ENCODE measurements at regions not wholly inside any gene's neighbourhood (a gene's known extent, or its start where the extent isn't known, plus 50 kb on each side); places are given as distances from the start of the nearest gene placed in this dataset.

GRCh38 chr11:28447226-28447625 is 339.0 kb downstream of the METTL15 start:
- H3K9me3 Mint-ChIP-seq, result peaks cover 12 to 59% (median 17%) of the 10 kb centered on the region in 6 donors
- no peak overlapping the region for H3K27ac Mint-ChIP-seq
- H3K27me3 Mint-ChIP-seq (ENCODE audit: low read depth in 3 of 3), result peaks cover 0 to 2% (median 0%) of the 10 kb centered on the region in 3 donors
- no peak overlapping the region for H3K4me3 Mint-ChIP-seq
- no peaks in the 10 kb centered on the region for H3K4me1 Mint-ChIP-seq
- no peaks in the 10 kb centered on the region for H3K36me3 Mint-ChIP-seq
- no peak for DNase-seq

- Mint-ChIP-seq H3K4me3 (no peak overlapping the region), H3K27ac (no peak overlapping the region), H3K9me3 (peaks cover 6 to 49% (median 21%) of the 10 kb centered on the region in 6 donors), H3K4me1 (no peaks in the 10 kb centered on the region), H3K36me3 (no peaks in the 10 kb centered on the region), H3K27me3 (ENCODE audit: low read depth in 3 of 3) (peaks cover 0 to 2% (median 2%) of the 10 kb centered on the region in 3 donors)
- DNase-seq, result no peak
Observed at GRCh38 chr11:28442131-28442530, 333.9 kb downstream of the METTL15 start.

GRCh38 chr11:28439403-28439802 is 331.2 kb downstream of the METTL15 start:
- H3K4me1 Mint-ChIP-seq, result no peaks in the 10 kb centered on the region
- DNase-seq, result no peak
- no peak overlapping the region for H3K4me3 Mint-ChIP-seq
- H3K9me3 Mint-ChIP-seq, result peaks cover 8 to 52% (median 18%) of the 10 kb centered on the region in 6 donors
- no peak overlapping the region for H3K27ac Mint-ChIP-seq
- H3K36me3 Mint-ChIP-seq, result no peaks in the 10 kb centered on the region
- peaks cover 0 to 2% (median 2%) of the 10 kb centered on the region in 3 donors for H3K27me3 Mint-ChIP-seq (ENCODE audit: low read depth in 3 of 3)

GRCh38 chr11:28420099-28420498 is 311.9 kb downstream of the METTL15 start:
- Mint-ChIP-seq H3K4me3 (no peak overlapping the region), H3K27me3 (ENCODE audit: low read depth in 3 of 3) (no peaks in the 10 kb centered on the region), H3K4me1 (no peaks in the 10 kb centered on the region), H3K36me3 (peaks cover 0 to 3% (median 0%) of the 10 kb centered on the region in 3 donors), H3K9me3 (peaks cover 12 to 67% (median 27%) of the 10 kb centered on the region in 6 donors), H3K27ac (no peak overlapping the region)
- DNase-seq, result no peak

GRCh38 chr11:28417601-28418323 is 309.6 kb downstream of the METTL15 start:
- peaks cover 10 to 73% (median 27%) of the 10 kb centered on the region in 6 donors for H3K9me3 Mint-ChIP-seq
- no peaks in the 10 kb centered on the region for H3K27me3 Mint-ChIP-seq (ENCODE audit: low read depth in 3 of 3)
- peaks cover 0 to 3% (median 0%) of the 10 kb centered on the region in 3 donors for H3K36me3 Mint-ChIP-seq
- no peak overlapping the region for H3K4me3 Mint-ChIP-seq
- H3K4me1 Mint-ChIP-seq, result no peaks in the 10 kb centered on the region
- no peak overlapping the region for H3K27ac Mint-ChIP-seq
- DNase-seq, result no peak

GRCh38 chr11:28412029-28412428 is 303.8 kb downstream of the METTL15 start:
- Mint-ChIP-seq H3K4me1 (no peaks in the 10 kb centered on the region), H3K27me3 (ENCODE audit: low read depth in 3 of 3) (no peaks in the 10 kb centered on the region), H3K9me3 (peaks cover 8 to 50% (median 16%) of the 10 kb centered on the region in 6 donors), H3K36me3 (no peaks in the 10 kb centered on the region), H3K27ac (no peak overlapping the region), H3K4me3 (no peak overlapping the region)
- DNase-seq, result no peak

GRCh38 chr11:28401446-28401845 is 293.3 kb downstream of the METTL15 start:
- no peak overlapping the region for H3K4me3 Mint-ChIP-seq
- no peak overlapping the region for H3K27ac Mint-ChIP-seq
- no peak for DNase-seq
- H3K36me3 Mint-ChIP-seq, result peaks cover 0 to 3% (median 0%) of the 10 kb centered on the region in 3 donors
- no peaks in the 10 kb centered on the region for H3K4me1 Mint-ChIP-seq
- peaks cover 7 to 39% (median 16%) of the 10 kb centered on the region in 6 donors for H3K9me3 Mint-ChIP-seq
- H3K27me3 Mint-ChIP-seq (ENCODE audit: low read depth in 3 of 3), result peaks cover 0 to 2% (median 0%) of the 10 kb centered on the region in 3 donors

- H3K27me3 Mint-ChIP-seq (ENCODE audit: low read depth in 3 of 3), result peaks cover 0 to 2% (median 0%) of the 10 kb centered on the region in 3 donors
- peaks cover 7 to 36% (median 15%) of the 10 kb centered on the region in 6 donors for H3K9me3 Mint-ChIP-seq
- no peak for DNase-seq
- H3K4me1 Mint-ChIP-seq, result no peaks in the 10 kb centered on the region
- peaks cover 0 to 3% (median 0%) of the 10 kb centered on the region in 3 donors for H3K36me3 Mint-ChIP-seq
- H3K4me3 Mint-ChIP-seq, result no peak overlapping the region
- H3K27ac Mint-ChIP-seq, result no peak overlapping the region
Observed at GRCh38 chr11:28400331-28401100, 292.3 kb downstream of the METTL15 start.

GRCh38 chr11:28393348-28393747 is 285.2 kb downstream of the METTL15 start:
- Mint-ChIP-seq H3K27ac (no peak overlapping the region), H3K4me1 (no peaks in the 10 kb centered on the region), H3K36me3 (peaks cover 0 to 3% (median 0%) of the 10 kb centered on the region in 3 donors), H3K9me3 (peaks cover 13 to 35% (median 15%) of the 10 kb centered on the region in 6 donors), H3K4me3 (no peak overlapping the region), H3K27me3 (ENCODE audit: low read depth in 3 of 3) (no peaks in the 10 kb centered on the region)
- no peak for DNase-seq

- H3K36me3 Mint-ChIP-seq, result peaks cover 0 to 6% (median 0%) of the 10 kb centered on the region in 3 donors
- peaks cover 9 to 65% (median 27%) of the 10 kb centered on the region in 6 donors for H3K9me3 Mint-ChIP-seq
- DNase-seq, result no peak
Observed at GRCh38 chr11:28384418-28384817, 276.2 kb downstream of the METTL15 start.

GRCh38 chr11:28383456-28383855 is 275.3 kb downstream of the METTL15 start:
- Mint-ChIP-seq H3K9me3 (peaks cover 14 to 74% (median 32%) of the 10 kb centered on the region in 6 donors), H3K27me3 (ENCODE audit: low read depth in 3 of 3) (peaks cover 0 to 3% (median 2%) of the 10 kb centered on the region in 3 donors)
- DNase-seq, result no peak

More at GRCh38 chr11:28384418-28384817, 276.2 kb downstream of the METTL15 start:
- Mint-ChIP-seq H3K4me1 (no peaks in the 10 kb centered on the region), H3K27me3 (ENCODE audit: low read depth in 3 of 3) (peaks cover 0 to 3% (median 2%) of the 10 kb centered on the region in 3 donors), H3K4me3 (no peak overlapping the region), H3K27ac (no peak overlapping the region)

More at GRCh38 chr11:28383456-28383855, 275.3 kb downstream of the METTL15 start:
- peaks cover 0 to 6% (median 0%) of the 10 kb centered on the region in 3 donors for H3K36me3 Mint-ChIP-seq
- no peak overlapping the region for H3K27ac Mint-ChIP-seq
- no peaks in the 10 kb centered on the region for H3K4me1 Mint-ChIP-seq
- no peak overlapping the region for H3K4me3 Mint-ChIP-seq
